Spleen (tissue), 11 donors: ENCODE measurements at regions not wholly inside any gene's neighbourhood (a gene's known extent, or its start where the extent isn't known, plus 50 kb on each side); places are given as distances from the start of the nearest gene placed in this dataset.

Source experiments
- DNase-seq: peaks from one replicate; pipeline ENCODE4 v3.0.0-alpha.2; 2020
- H3K27ac ChIP-seq, 8 donors: fragments of 200-600 bp; sonication (generic) in 7 of 8; 1 replicate in 4 of 8; 2 replicates in 4 of 8; pipeline versions ENCODE4 v1.5.0 to v1.8.0; 2016 to 2021; ENCODE audit warnings: inconsistent platforms in 4 of 8, mild to moderate bottlenecking in 4 of 8, moderate library complexity in 1 of 8
- H3K27me3 ChIP-seq, 7 donors: fragments of 200-600 bp; sonication (generic) in 6 of 7; replicated peaks in 1 of 7; 1 replicate in 4 of 7; 2 replicates in 3 of 7; pipeline versions ENCODE4 v1.5.0 to v1.8.0; 2016 to 2021; ENCODE audit warnings: inconsistent platforms in 3 of 7, mild to moderate bottlenecking in 1 of 7
- H3K36me3 ChIP-seq, 6 donors: fragments of 200-600 bp; sonication (generic) in 5 of 6; 1 replicate in 4 of 6; 2 replicates in 2 of 6; pipeline versions ENCODE4 v1.5.0 to v1.8.0; 2016 to 2021; ENCODE audit warnings: inconsistent platforms in 2 of 6
- H3K4me1 ChIP-seq, 6 donors: fragments of 200-600 bp; sonication (generic) in 5 of 6; 1 replicate in 3 of 6; 2 replicates in 3 of 6; pipeline versions ENCODE4 v1.5.0 to v1.8.0; 2016 to 2021; ENCODE audit warnings: inconsistent platforms in 3 of 6
- H3K4me3 ChIP-seq, 8 donors: fragments of 200-600 bp; sonication (generic) in 7 of 8; 1 replicate in 4 of 8; 2 replicates in 4 of 8; pipeline versions ENCODE4 v1.5.0 to v1.8.0; 2016 to 2021; ENCODE audit warnings: inconsistent platforms in 4 of 8, mild to moderate bottlenecking in 4 of 8, moderate library complexity in 2 of 8
- H3K9me3 ChIP-seq, 8 donors: fragments of 200-600 bp; sonication (generic) in 7 of 8; 1 replicate in 4 of 8; 2 replicates in 4 of 8; pipeline versions ENCODE4 v1.5.0 to v1.8.0; 2016 to 2021; ENCODE audit warnings: inconsistent platforms in 4 of 8
- CTCF ChIP-seq, 11 experiments: fragments of 200-600 bp in 7 of 11; fragments of 450-650 bp in 4 of 11; sonication (generic) in 4 of 11; IDR thresholded peaks in 8 of 11; conservative IDR thresholded peaks in 3 of 11; 1 replicate in 7 of 11; 2 replicates in 4 of 11; pipeline versions ENCODE4 v1.4.0 to v1.8.0; 2016 to 2021; ENCODE audit warnings: antibody characterized with exemption in 11 of 11, inconsistent platforms in 4 of 11, mild to moderate bottlenecking in 1 of 11
- POLR2A ChIP-seq, 3 donors: fragments of 450-650 bp; IDR thresholded peaks; one replicate each; pipeline ENCODE4 v1.5.1; 2017; ENCODE audit warnings: antibody characterized with exemption in 3 of 3, mild to moderate bottlenecking in 1 of 3
- POLR2AphosphoS5 ChIP-seq, 3 donors: sonication (generic); formaldehyde crosslinking; IDR thresholded peaks; one replicate each; pipeline ENCODE4 v1.5.1; 2017; ENCODE audit warnings: antibody characterized with exemption in 3 of 3
- WGBS, 5 donors: extraction: QIAGEN DNeasy Blood & Tissue Kit in 3 of 5; methylation state at CpG; one replicate each; pipeline versions ENCODE4 v1.1.5 to v1.1.7; 2013 to 2018; 5-methylcytosine and 5-hydroxymethylcytosine counted together
- intact Hi-C: fragments of 100-400 bp; cut with DNase I; formaldehyde crosslinking; loops from one replicate; pipeline ENCODE4 v1.15.0; 2023; ENCODE audit warnings: low total_unique reads
- donor health status: healthy with polysubstance abuse.
- donor health status: DM: no; HTN: no; CAD: no; lungs with moderate emphysema.
- donor health status: DM: no; HTN: no; CAD: no.
- donor health status: Bipolar disorder and iron deficiency.
- donor health status: healthy.
- donor health status: DM: no; HTN: no; CAD: no.
- donor health status: DM: yes; HTN: yes; CAD: no.

DNA sequence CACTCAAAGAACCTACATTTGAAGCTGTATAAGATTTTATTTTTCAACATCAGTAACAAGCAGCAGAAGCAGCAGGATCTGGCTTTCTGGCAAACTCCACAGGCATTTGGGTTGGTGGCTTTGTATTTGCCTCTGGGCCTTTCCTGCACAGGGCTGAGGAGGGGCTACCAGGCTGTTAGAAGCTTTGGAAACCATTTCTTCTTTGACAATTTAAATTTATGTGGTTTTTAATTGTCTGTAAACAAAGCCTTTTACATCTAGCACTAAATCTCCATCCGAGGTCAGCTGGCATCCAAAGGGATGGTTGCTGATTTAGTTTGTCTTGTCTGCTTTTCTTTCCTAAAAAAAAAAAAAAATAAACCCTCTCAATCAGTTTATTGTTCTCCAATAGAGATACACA lies 127.5 kb upstream of the OBI1 start:
- WGBS, 5 donors: 51 to 63% (median 61%) methylated on average over 1 of the region's 1 CpG
- Histone ChIP-seq H3K4me3 (no peak overlapping the region), H3K27ac (no peak overlapping the region), H3K36me3 (no peaks in the 10 kb centered on the region), H3K4me1 (no peaks in the 10 kb centered on the region), H3K9me3 (no peaks in the 10 kb centered on the region), H3K27me3 (peaks cover 0 to 29% (median 0%) of the 10 kb centered on the region in 7 donors)
- TF ChIP-seq POLR2AphosphoS5 (IDR thresholded peaks at IDR 0.05): no peak
- DNase-seq: no peak
- intact Hi-C loops: no loop called here

DNA sequence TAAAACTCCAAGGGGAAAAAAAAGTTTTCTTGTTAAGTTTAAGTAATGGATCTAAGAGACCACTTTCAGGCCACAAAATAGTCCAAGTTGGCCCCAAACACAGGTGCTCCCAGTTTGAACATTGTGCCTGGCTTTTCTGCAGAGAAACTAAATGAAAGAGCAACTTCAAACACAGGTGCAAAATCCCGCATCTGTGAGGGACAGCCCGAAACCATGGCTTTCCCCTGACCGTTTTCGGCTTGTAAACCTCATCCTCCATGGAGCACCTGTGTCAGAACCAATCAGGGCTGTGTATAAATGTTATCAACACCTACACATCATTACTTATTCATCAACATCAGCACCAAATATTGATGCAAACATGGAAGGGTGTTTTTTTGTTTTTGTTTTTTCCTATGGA lies 126.8 kb upstream of the OBI1 start:
- 87 to 94% (median 91%) methylated on average over 4 of the region's 4 CpGs for WGBS, 5 donors
- no peaks in the 10 kb centered on the region for H3K36me3 ChIP-seq
- no peaks in the 10 kb centered on the region for H3K4me1 ChIP-seq
- DNase-seq: no peak
- intact Hi-C loops: no loop called here
- no peak overlapping the region for H3K27ac ChIP-seq
- H3K9me3 ChIP-seq: no peaks in the 10 kb centered on the region
- H3K4me3 ChIP-seq: no peak overlapping the region
- peaks cover 0 to 29% (median 0%) of the 10 kb centered on the region in 7 donors for H3K27me3 ChIP-seq
- TF ChIP-seq CTCF (IDR thresholded peaks at IDR 0.05 in 8 of 11, conservative IDR thresholded peaks at IDR 0.05 in 3 of 11) (no peak), POLR2A (IDR thresholded peaks at IDR 0.05) (no peak), POLR2AphosphoS5 (IDR thresholded peaks at IDR 0.05) (no peak)

GRCh38 chr13:78784014-78784750 lies 125.2 kb upstream of the OBI1 start:
- Histone ChIP-seq H3K27me3 (peaks cover 0 to 29% (median 0%) of the 10 kb centered on the region in 7 donors), H3K4me1 (no peaks in the 10 kb centered on the region), H3K36me3 (no peaks in the 10 kb centered on the region), H3K4me3 (no peak overlapping the region), H3K27ac (no peak overlapping the region), H3K9me3 (no peaks in the 10 kb centered on the region)
- intact Hi-C loops: no loop called here
- TF ChIP-seq POLR2AphosphoS5 (IDR thresholded peaks at IDR 0.05) (no peak), CTCF (IDR thresholded peaks at IDR 0.05 in 8 of 11, conservative IDR thresholded peaks at IDR 0.05 in 3 of 11) (no peak), POLR2A (IDR thresholded peaks at IDR 0.05) (no peak)
- WGBS, 5 donors: 78 to 91% (median 83%) methylated on average over 6 of the region's 6 CpGs
- DNase-seq: no peak

- TF ChIP-seq CTCF (IDR thresholded peaks at IDR 0.05 in 8 of 11, conservative IDR thresholded peaks at IDR 0.05 in 3 of 11) (no peak), POLR2AphosphoS5 (IDR thresholded peaks at IDR 0.05) (no peak), POLR2A (IDR thresholded peaks at IDR 0.05) (no peak)
- Histone ChIP-seq H3K4me1 (no peaks in the 10 kb centered on the region), H3K36me3 (no peaks in the 10 kb centered on the region), H3K4me3 (no peak overlapping the region), H3K27me3 (peaks cover 0 to 10% (median 0%) of the 10 kb centered on the region in 7 donors), H3K27ac (no peak overlapping the region), H3K9me3 (no peaks in the 10 kb centered on the region)
- no peak for DNase-seq
- 38 to 54% (median 41%) methylated on average over 3 of the region's 3 CpGs for WGBS, 5 donors
- intact Hi-C loops: no loop called here
Measured at GRCh38 chr13:78780708-78781107, 121.8 kb upstream of the OBI1 start.
